ENCODE measurements at regions not wholly inside any gene's neighbourhood (a gene's known extent, or its start where the extent isn't known, plus 50 kb on each side); places are given as distances from the start of the nearest gene placed in this dataset.
"Not testable (repeated sequence)": the region's sequence is repeated elsewhere in the genome, so short reads cannot be mapped to it uniquely, and the experiment has no call there.

- Mint-ChIP-seq H3K27me3 (ENCODE audit: low read depth) (no peaks in the 10 kb centered on the region), H3K4me3 (no peak overlapping the region), H3K9me3 (peaks cover 0 to 1% of the 10 kb centered on the region in 2 donors), H3K36me3 (ENCODE audit: insufficient read depth in 2 of 2) (no peaks in the 10 kb centered on the region), H3K27ac (no peak overlapping the region), H3K4me1 (ENCODE audit: low read depth) (no peaks in the 10 kb centered on the region)
- DNase-seq (no peak), ATAC-seq (replicated peaks in 1 of 2) (no peak)
These were observed 640.2 kb upstream of the LUZP2 start for GRCh38 chr11:23856654-23857053.

GRCh38 chr11:23859087-23859486, 637.8 kb upstream of the LUZP2 start:
- H3K4me3 Mint-ChIP-seq: no peak overlapping the region
- H3K4me1 Mint-ChIP-seq (ENCODE audit: low read depth): no peaks in the 10 kb centered on the region
- H3K27ac Mint-ChIP-seq: no peak overlapping the region
- no peak for ATAC-seq (replicated peaks in 1 of 2)
- no peaks in the 10 kb centered on the region for H3K27me3 Mint-ChIP-seq (ENCODE audit: low read depth)
- H3K36me3 Mint-ChIP-seq (ENCODE audit: insufficient read depth in 2 of 2): no peaks in the 10 kb centered on the region
- DNase-seq: no peak
- H3K9me3 Mint-ChIP-seq: peaks cover 4 to 6% of the 10 kb centered on the region in 2 donors

GRCh38 chr11:23861615-23862014, 635.2 kb upstream of the LUZP2 start:
- no peaks in the 10 kb centered on the region for H3K27me3 Mint-ChIP-seq (ENCODE audit: low read depth)
- no peaks in the 10 kb centered on the region for H3K4me1 Mint-ChIP-seq (ENCODE audit: low read depth)
- H3K27ac Mint-ChIP-seq: no peak overlapping the region
- no peak for ATAC-seq (replicated peaks in 1 of 2)
- H3K4me3 Mint-ChIP-seq: no peak overlapping the region
- H3K36me3 Mint-ChIP-seq (ENCODE audit: insufficient read depth in 2 of 2): no peaks in the 10 kb centered on the region
- H3K9me3 Mint-ChIP-seq: peaks cover 4 to 9% of the 10 kb centered on the region in 2 donors
- no peak for DNase-seq

- Mint-ChIP-seq H3K9me3 (peaks cover 7 to 15% of the 10 kb centered on the region in 2 donors), H3K27me3 (ENCODE audit: low read depth) (no peaks in the 10 kb centered on the region), H3K27ac (no peak overlapping the region), H3K4me3 (no peak overlapping the region), H3K36me3 (ENCODE audit: insufficient read depth in 2 of 2) (no peaks in the 10 kb centered on the region), H3K4me1 (ENCODE audit: low read depth) (no peaks in the 10 kb centered on the region)
- no peak for DNase-seq
- ATAC-seq (replicated peaks in 1 of 2): no peak
These were observed 631.4 kb upstream of the LUZP2 start for GRCh38 chr11:23865341-23865975.

GRCh38 chr11:23866641-23867040, 630.2 kb upstream of the LUZP2 start:
- H3K4me3 Mint-ChIP-seq: no peak overlapping the region
- ATAC-seq (replicated peaks in 1 of 2): no peak
- no peaks in the 10 kb centered on the region for H3K4me1 Mint-ChIP-seq (ENCODE audit: low read depth)
- peaks cover 14 to 18% of the 10 kb centered on the region in 2 donors for H3K9me3 Mint-ChIP-seq
- DNase-seq: no peak
- H3K27me3 Mint-ChIP-seq (ENCODE audit: low read depth): no peaks in the 10 kb centered on the region
- no peak overlapping the region for H3K27ac Mint-ChIP-seq
- H3K36me3 Mint-ChIP-seq (ENCODE audit: insufficient read depth in 2 of 2): no peaks in the 10 kb centered on the region

GRCh38 chr11:23869671-23870070, 627.2 kb upstream of the LUZP2 start:
- DNase-seq (no peak), ATAC-seq (replicated peaks in 1 of 2) (no peak)
- no peaks in the 10 kb centered on the region for H3K27me3 Mint-ChIP-seq (ENCODE audit: low read depth)
- H3K4me3 Mint-ChIP-seq: no peak overlapping the region
- H3K36me3 Mint-ChIP-seq (ENCODE audit: insufficient read depth in 2 of 2): no peaks in the 10 kb centered on the region
- no peak overlapping the region for H3K27ac Mint-ChIP-seq
- H3K9me3 Mint-ChIP-seq: peaks cover 15% of the 10 kb centered on the region in 2 donors
- H3K4me1 Mint-ChIP-seq (ENCODE audit: low read depth): no peaks in the 10 kb centered on the region

GRCh38 chr11:23873406-23873805, 623.4 kb upstream of the LUZP2 start:
- DNase-seq (no peak), ATAC-seq (replicated peaks in 1 of 2) (no peak)
- Mint-ChIP-seq H3K4me3 (no peak overlapping the region), H3K36me3 (ENCODE audit: insufficient read depth in 2 of 2) (no peaks in the 10 kb centered on the region), H3K4me1 (ENCODE audit: low read depth) (no peaks in the 10 kb centered on the region), H3K27ac (no peak overlapping the region), H3K27me3 (ENCODE audit: low read depth) (no peaks in the 10 kb centered on the region), H3K9me3 (peaks cover 15 to 17% of the 10 kb centered on the region in 2 donors)

- Mint-ChIP-seq H3K36me3 (ENCODE audit: insufficient read depth in 2 of 2) (no peaks in the 10 kb centered on the region), H3K4me1 (ENCODE audit: low read depth) (no peaks in the 10 kb centered on the region)
These were observed 621.5 kb upstream of the LUZP2 start for GRCh38 chr11:23875176-23875850.

GRCh38 chr11:23883426-23884048, 613.3 kb upstream of the LUZP2 start:
- H3K9me3 Mint-ChIP-seq; ATAC-seq (replicated peaks in 1 of 2); H3K27ac Mint-ChIP-seq; DNase-seq; H3K27me3 Mint-ChIP-seq (ENCODE audit: low read depth); H3K36me3 Mint-ChIP-seq (ENCODE audit: insufficient read depth in 2 of 2); H3K4me1 Mint-ChIP-seq (ENCODE audit: low read depth); H3K4me3 Mint-ChIP-seq: not testable (repeated sequence)

More at GRCh38 chr11:23875176-23875850, 621.5 kb upstream of the LUZP2 start:
- ATAC-seq (replicated peaks in 1 of 2) (no peak), DNase-seq (no peak)
- Mint-ChIP-seq H3K27ac (no peak overlapping the region), H3K4me3 (no peak overlapping the region), H3K27me3 (ENCODE audit: low read depth) (no peaks in the 10 kb centered on the region), H3K9me3 (peaks cover 14 to 17% of the 10 kb centered on the region in 2 donors)

- Mint-ChIP-seq H3K27ac (no peak overlapping the region), H3K4me1 (ENCODE audit: low read depth) (no peaks in the 10 kb centered on the region), H3K4me3 (no peak overlapping the region), H3K9me3 (peaks cover 5 to 8% of the 10 kb centered on the region in 2 donors), H3K27me3 (ENCODE audit: low read depth) (no peaks in the 10 kb centered on the region), H3K36me3 (ENCODE audit: insufficient read depth in 2 of 2) (no peaks in the 10 kb centered on the region)
- ATAC-seq (replicated peaks in 1 of 2) (no peak), DNase-seq (no peak)
These were observed 612.5 kb upstream of the LUZP2 start for GRCh38 chr11:23884341-23884740.

- no peak overlapping the region for H3K27ac Mint-ChIP-seq
- DNase-seq (no peak), ATAC-seq (replicated peaks in 1 of 2) (no peak)
- no peaks in the 10 kb centered on the region for H3K36me3 Mint-ChIP-seq (ENCODE audit: insufficient read depth in 2 of 2)
- no peaks in the 10 kb centered on the region for H3K27me3 Mint-ChIP-seq (ENCODE audit: low read depth)
- H3K4me1 Mint-ChIP-seq (ENCODE audit: low read depth): no peaks in the 10 kb centered on the region
- peaks cover 2 to 6% of the 10 kb centered on the region in 2 donors for H3K9me3 Mint-ChIP-seq
- H3K4me3 Mint-ChIP-seq: no peak overlapping the region
These were observed 611.1 kb upstream of the LUZP2 start for GRCh38 chr11:23885801-23886200.

- H3K4me1 Mint-ChIP-seq (ENCODE audit: low read depth); DNase-seq; H3K4me3 Mint-ChIP-seq; H3K27ac Mint-ChIP-seq; H3K27me3 Mint-ChIP-seq (ENCODE audit: low read depth); ATAC-seq (replicated peaks in 1 of 2); H3K36me3 Mint-ChIP-seq (ENCODE audit: insufficient read depth in 2 of 2): not testable (repeated sequence)
- peaks cover under 1 to 15% of the 10 kb centered on the region in 2 donors for H3K9me3 Mint-ChIP-seq
These were observed 609.7 kb upstream of the LUZP2 start for GRCh38 chr11:23887122-23887521.

GRCh38 chr11:23893126-23893525, 603.7 kb upstream of the LUZP2 start:
- H3K27me3 Mint-ChIP-seq (ENCODE audit: low read depth): no peaks in the 10 kb centered on the region
- no peak overlapping the region for H3K27ac Mint-ChIP-seq
- ATAC-seq (replicated peaks in 1 of 2) (no peak), DNase-seq (no peak)
- peaks cover 4 to 12% of the 10 kb centered on the region in 2 donors for H3K9me3 Mint-ChIP-seq
- no peak overlapping the region for H3K4me3 Mint-ChIP-seq
- H3K4me1 Mint-ChIP-seq (ENCODE audit: low read depth): no peaks in the 10 kb centered on the region
- no peaks in the 10 kb centered on the region for H3K36me3 Mint-ChIP-seq (ENCODE audit: insufficient read depth in 2 of 2)

Data from activated T-cell treated with anti-CD3 and anti-CD28 coated beads, Interleukin-2, amount 50 U/mL, for 72 hours (primary cell).